HepG2 (cell line): ENCODE measurements at regions not wholly inside any gene's neighbourhood (a gene's known extent, or its start where the extent isn't known, plus 50 kb on each side); places are given as distances from the start of the nearest gene placed in this dataset.

ENCODE experiments used
- CBFB ChIP-seq: sonication (generic); formaldehyde crosslinking; IDR thresholded peaks from 2 replicates; pipeline ENCODE4 v1.4.0; 2020; ENCODE audit warnings: missing genetic modification reagents
- CEBPB ChIP-seq: IDR thresholded peaks from 2 replicates; pipeline ENCODE4 v1.6.1; 2011; ENCODE audit warnings: low read depth, low read length, improper control_type of control experiment, borderline replicate concordance
- HNRNPUL1 ChIP-seq: fragments of 200-400 bp; formaldehyde crosslinking; IDR thresholded peaks from 2 replicates; pipeline ENCODE4 v1.6.1; 2017; ENCODE audit warnings: low read depth, mild to moderate bottlenecking, low read length, moderate library complexity
- KDM5B ChIP-seq: sonication (generic); formaldehyde crosslinking; IDR thresholded peaks from 2 replicates; pipeline ENCODE4 v1.4.0; 2020; ENCODE audit warnings: missing genetic modification reagents, mild to moderate bottlenecking, borderline replicate concordance
- SMC3 ChIP-seq: IDR thresholded peaks from 2 replicates; pipeline ENCODE4 v1.6.1; 2011; ENCODE audit warnings: low read length, improper control_type of control experiment
- ZIK1 ChIP-seq: sonication (generic); formaldehyde crosslinking; IDR thresholded peaks from 2 replicates; pipeline ENCODE4 v1.5.0; 2020; ENCODE audit warnings: mild to moderate bottlenecking, low read depth, missing genetic modification reagents, borderline replicate concordance
- ZNF709 ChIP-seq: sonication (generic); formaldehyde crosslinking; IDR thresholded peaks from 2 replicates; pipeline ENCODE4 v1.5.0; 2020; ENCODE audit warnings: mild to moderate bottlenecking, missing genetic modification reagents
- ZNF724P ChIP-seq: sonication (generic); formaldehyde crosslinking; IDR thresholded peaks from 2 replicates; pipeline ENCODE4 v1.8.0; 2022; ENCODE audit warnings: missing genetic modification reagents, borderline replicate concordance

DNA sequence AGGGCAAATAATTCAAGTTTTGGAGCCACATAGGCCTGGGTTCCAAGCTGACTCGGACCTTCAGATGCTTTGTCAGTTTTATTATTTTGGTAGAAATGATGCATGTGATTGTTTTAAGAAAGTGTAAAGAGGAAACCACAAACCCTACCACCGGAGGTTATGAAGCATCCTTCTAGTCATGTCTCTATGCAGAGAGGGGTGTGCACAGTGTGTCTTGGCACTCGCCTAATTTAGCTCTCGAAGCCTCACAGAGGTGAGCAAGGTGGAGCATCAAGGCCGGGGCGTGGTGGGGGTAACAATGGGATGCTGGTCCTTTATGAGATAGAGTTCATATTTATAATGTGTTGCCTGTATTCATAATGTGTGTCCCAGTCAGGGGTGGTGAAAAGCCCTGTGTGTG, 63.7 kb upstream of the SMAD6 start:
- TF ChIP-seq ZNF709 (CRISPR knock-in tag) (no peak), CEBPB (no peak), HNRNPUL1 (no peak), KDM5B (CRISPR knock-in tag) (no peak), CBFB (CRISPR knock-in tag) (no peak), ZNF724P (CRISPR knock-in tag) (no peak), SMC3 (no peak), ZIK1 (CRISPR knock-in tag) (no peak)
